Kidney epithelial cell (primary cell): ENCODE measurements at regions not wholly inside any gene's neighbourhood (a gene's known extent, or its start where the extent isn't known, plus 50 kb on each side); places are given as distances from the start of the nearest gene placed in this dataset.

Source experiments
- DNase-seq: peaks from one replicate; pipeline ENCODE4 v3.0.0-alpha.2; 2010; ENCODE audit warnings: low read depth
- H3K27me3 ChIP-seq: 2 replicates; pipeline ENCODE4 v1.6.0; 2011; ENCODE audit warnings: low read length; ENCODE audit not compliant: control insufficient read depth, insufficient read depth
- H3K36me3 ChIP-seq: 2 replicates; pipeline ENCODE4 v1.5.1; 2011; ENCODE audit warnings: low read length; ENCODE audit not compliant: control insufficient read depth, insufficient read depth
- H3K4me3 ChIP-seq: 2 replicates; pipeline ENCODE4 v1.5.1; 2011; ENCODE audit warnings: low read depth, mild to moderate bottlenecking, control low read depth, low read length
- TF ChIP-seq, protein P1 (sequence below): IDR thresholded peaks from 2 replicates; pipeline ENCODE4 v1.5.1; 2011; ENCODE audit warnings: mild to moderate bottlenecking, moderate library complexity, low read length, control low read depth, inconsistent platforms; ENCODE audit not compliant: insufficient read depth, poor library complexity, severe bottlenecking

DNA sequence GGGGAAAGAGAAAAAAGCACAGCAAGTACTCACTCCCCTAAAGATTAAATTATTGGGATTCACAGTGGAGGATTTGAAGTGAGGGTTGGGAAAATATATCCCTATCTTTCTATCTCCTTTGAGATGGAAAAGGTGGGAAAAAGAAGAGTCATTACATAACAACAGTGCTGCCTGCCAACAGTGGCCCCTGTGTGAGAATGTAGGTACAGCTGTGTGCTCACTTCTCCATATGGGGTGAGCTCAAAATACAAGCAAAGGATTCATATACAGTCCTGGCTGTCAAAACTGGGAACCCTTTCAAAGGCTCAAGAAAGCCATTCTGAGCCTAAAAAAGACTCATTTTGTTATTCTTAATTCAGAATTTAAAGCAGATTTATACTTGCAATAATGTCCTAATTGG, 458.5 kb downstream of the GPAM start:
- H3K4me3 ChIP-seq, result no peak overlapping the region
- no peaks in the 10 kb centered on the region for H3K36me3 ChIP-seq
- no peaks in the 10 kb centered on the region for H3K27me3 ChIP-seq
- DNase-seq, result no peak
- TF ChIP-seq, protein P1, sequence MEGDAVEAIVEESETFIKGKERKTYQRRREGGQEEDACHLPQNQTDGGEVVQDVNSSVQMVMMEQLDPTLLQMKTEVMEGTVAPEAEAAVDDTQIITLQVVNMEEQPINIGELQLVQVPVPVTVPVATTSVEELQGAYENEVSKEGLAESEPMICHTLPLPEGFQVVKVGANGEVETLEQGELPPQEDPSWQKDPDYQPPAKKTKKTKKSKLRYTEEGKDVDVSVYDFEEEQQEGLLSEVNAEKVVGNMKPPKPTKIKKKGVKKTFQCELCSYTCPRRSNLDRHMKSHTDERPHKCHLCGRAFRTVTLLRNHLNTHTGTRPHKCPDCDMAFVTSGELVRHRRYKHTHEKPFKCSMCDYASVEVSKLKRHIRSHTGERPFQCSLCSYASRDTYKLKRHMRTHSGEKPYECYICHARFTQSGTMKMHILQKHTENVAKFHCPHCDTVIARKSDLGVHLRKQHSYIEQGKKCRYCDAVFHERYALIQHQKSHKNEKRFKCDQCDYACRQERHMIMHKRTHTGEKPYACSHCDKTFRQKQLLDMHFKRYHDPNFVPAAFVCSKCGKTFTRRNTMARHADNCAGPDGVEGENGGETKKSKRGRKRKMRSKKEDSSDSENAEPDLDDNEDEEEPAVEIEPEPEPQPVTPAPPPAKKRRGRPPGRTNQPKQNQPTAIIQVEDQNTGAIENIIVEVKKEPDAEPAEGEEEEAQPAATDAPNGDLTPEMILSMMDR, result no peak

DNA sequence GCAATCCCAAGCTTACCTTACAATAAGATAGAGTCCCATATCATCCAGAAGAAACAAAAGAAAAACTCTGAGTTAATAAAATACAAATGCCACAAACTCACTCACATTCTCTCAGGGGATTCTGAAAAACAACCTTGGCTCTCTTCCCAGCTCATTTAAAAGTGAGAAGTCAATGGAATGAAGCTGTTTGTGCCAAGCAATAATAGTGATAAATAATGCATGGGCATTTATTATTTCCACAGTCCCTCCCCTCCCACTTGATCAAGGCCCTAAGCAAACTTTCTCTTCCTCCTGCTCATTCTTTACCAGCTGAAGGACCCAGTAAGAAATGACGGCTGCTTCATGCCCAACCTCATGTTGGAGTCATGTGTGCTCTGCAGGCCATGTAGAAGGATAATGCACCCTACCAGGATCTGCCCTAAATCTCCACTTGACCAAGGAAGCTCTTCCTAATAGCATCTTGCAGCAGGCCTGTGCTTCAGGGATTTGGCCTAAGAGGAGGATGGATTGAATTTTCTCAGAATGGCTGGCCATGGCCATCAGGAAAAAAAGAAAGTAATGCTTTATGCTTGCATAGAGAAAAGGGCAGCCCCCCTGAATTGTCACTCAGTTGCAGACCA, 451.3 kb downstream of the GPAM start:
- Histone ChIP-seq H3K27me3 (no peaks in the 10 kb centered on the region), H3K36me3 (no peaks in the 10 kb centered on the region), H3K4me3 (no peak overlapping the region)
- DNase-seq, result no peak
- TF ChIP-seq, protein P1, result no peak

DNA sequence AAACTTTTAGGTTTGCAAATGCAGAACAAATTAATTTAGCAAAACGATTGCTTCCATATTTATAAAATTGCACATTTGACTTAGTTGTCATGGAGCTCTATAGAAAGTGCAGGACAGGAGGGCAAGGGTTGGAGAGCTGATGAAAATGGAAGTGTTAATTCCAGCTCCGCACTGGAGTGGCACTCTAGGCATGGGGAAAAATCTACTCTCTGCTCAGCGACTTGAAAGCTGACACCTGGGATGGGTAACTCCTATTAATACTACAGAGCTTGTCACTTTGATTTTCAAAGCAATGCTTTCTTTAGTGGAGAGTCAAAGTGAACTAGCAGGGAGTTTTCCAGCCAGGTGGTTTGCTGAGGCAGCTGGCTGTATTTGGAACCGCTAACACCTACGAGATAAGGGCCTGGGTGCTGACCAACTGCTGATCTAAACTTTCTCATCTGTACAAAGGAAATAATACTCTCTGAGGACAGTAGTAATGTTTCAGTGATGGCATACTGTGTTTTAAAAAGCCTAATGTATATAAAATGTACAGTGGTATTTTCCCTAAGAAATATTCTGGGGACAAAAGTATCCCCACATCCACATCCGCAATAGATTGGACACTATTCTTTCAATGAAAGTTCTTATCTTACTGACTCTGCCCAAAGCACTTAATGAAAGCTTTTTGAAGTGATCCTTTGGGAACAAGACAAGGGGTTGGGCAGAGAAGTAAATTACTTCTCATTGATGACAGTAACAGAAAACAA, 444.3 kb downstream of the GPAM start:
- TF ChIP-seq, protein P1, result no peak

DNA sequence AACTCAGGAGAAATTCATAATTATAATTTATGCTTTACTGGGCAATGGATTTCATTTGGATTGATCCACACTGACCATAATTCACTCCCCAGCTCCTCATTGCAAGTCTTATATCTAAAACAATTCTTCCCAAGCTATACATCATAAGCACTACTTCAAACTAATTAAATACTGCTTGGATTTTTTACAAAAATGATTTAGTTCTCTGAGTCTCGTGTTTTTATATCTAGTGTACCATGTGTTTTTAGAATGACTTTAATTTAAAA, 443.8 kb downstream of the GPAM start:
- TF ChIP-seq, protein P1, result no peak
- Histone ChIP-seq H3K4me3 (no peak overlapping the region), H3K36me3 (no peaks in the 10 kb centered on the region), H3K27me3 (no peaks in the 10 kb centered on the region)
- no peak for DNase-seq

More for the DNA sequence above, 444.3 kb downstream of the GPAM start:
- no peaks in the 10 kb centered on the region for H3K27me3 ChIP-seq
- H3K36me3 ChIP-seq, result no peaks in the 10 kb centered on the region
- DNase-seq, result no peak
- H3K4me3 ChIP-seq, result no peak overlapping the region

DNA sequence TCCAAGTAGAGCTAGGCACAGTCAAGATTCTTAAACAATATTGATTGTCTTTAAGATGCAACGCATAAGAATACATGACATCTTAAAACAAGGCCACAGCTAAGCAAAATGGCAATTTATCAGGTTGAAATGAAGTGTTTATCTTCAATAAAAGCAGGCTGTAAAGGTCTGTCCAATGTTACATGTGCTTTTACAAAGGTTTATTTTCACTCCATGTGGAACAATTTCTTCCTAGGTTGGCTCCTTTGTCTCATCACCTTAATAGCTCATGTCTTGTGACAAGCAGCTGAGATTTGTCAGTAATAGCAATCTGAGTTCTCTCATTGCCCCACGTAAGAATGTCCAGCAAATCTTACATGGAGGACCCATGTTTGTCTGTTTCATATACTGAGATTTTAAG, 437.6 kb downstream of the GPAM start:
- no peaks in the 10 kb centered on the region for H3K36me3 ChIP-seq
- TF ChIP-seq, protein P1, result no peak
- no peaks in the 10 kb centered on the region for H3K27me3 ChIP-seq
- no peak overlapping the region for H3K4me3 ChIP-seq
- no peak for DNase-seq

DNA sequence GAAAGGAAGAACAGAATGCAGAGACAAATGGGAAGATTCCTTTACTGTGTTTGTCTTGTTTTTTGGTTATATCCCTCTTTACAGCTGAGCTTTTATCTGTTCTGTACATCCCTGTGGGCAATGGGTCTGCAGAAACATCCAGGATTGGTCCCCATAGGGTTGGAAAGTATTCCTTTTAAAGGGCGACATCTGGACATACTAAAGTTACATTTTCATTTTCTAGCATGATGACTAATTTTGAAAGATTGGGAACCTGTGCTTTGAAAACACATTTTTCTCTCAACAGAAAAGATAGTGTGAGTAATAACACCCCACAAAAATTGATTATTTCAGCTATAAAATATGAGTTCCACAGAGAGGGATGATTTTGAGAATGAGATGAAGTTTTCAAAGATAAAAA, 435.8 kb downstream of the GPAM start:
- Histone ChIP-seq H3K36me3 (no peaks in the 10 kb centered on the region), H3K27me3 (no peaks in the 10 kb centered on the region), H3K4me3 (no peak overlapping the region)
- TF ChIP-seq, protein P1, result no peak
- DNase-seq, result no peak
